HK-2 (cell line): ENCODE measurements at regions not wholly inside any gene's neighbourhood (a gene's known extent, or its start where the extent isn't known, plus 50 kb on each side); places are given as distances from the start of the nearest gene placed in this dataset.

Source experiments
- DNase-seq: peaks from one replicate; pipeline ENCODE4 v3.0.0-alpha.2; 2018; ENCODE audit not compliant: unreplicated experiment

DNA sequence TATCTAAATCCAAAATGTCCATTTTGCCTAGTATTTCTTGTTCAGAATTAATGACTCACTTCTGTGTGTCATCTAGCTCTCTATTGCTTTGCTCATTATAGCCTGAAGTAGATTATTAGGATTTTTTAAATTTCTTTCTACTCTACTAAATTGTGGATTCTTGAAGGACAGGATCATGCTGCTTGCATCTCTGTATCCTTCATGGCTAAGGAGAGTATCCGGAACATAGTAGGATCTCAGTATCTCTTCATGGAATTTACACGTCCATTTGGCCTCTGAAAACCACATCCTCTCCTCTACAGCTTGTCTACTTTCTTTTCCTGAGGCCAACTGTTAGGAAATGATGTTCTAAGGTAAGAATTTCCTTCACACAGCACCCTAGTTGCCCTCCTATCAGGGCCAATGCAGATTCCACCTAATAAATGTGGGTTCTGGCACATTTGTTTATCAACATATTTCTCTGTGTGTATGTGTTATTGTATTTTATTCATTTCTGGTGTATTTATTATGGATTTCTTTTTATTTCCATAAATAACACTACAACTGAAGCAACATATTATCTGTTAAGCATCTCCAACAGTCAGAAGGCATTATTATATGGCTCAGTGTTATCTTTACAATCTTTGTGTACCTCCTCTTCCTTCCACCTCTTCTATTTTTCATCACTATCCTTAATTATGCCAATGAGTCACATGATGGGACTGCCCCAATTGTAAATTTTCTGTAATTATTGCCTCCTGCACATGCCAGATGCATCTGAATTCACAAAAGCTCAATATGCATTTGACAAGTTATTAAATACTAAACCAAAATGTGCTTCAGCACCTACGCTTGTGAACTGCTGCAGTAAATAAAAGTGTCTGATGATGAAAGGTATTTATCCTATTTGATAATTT, 557.8 kb upstream of the TLE4 start:
- DNase-seq = no peak

GRCh38 chr9:79014929-79015699, 556.7 kb upstream of the TLE4 start:
- DNase-seq = no peak

GRCh38 chr9:79015951-79016350, 555.8 kb upstream of the TLE4 start:
- DNase-seq = no peak

GRCh38 chr9:79020276-79020675, 551.5 kb upstream of the TLE4 start:
- DNase-seq = no peak

GRCh38 chr9:79021084-79021483, 550.7 kb upstream of the TLE4 start:
- DNase-seq = no peak

DNA sequence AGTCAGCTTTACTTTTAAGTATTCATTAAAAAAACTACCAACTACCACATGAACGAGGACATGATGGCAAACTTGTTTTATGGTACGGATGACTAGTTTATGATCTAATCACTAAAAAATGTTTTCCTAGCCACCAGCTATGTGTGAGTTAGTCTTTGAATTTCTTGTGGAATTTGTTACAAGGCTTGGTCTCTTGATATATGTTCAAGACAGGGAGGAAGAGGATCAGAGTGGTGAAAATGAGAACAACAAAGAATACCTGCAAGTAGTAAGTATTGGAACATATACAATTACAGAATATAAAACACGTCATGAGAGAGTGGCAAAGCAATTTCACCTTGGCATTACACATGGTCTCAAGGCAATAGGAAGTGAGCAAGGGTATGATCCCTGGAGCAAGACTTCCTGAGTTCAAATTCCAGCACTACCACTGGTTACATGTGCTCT, 548.6 kb upstream of the TLE4 start:
- DNase-seq = peak; percentile 1

DNA sequence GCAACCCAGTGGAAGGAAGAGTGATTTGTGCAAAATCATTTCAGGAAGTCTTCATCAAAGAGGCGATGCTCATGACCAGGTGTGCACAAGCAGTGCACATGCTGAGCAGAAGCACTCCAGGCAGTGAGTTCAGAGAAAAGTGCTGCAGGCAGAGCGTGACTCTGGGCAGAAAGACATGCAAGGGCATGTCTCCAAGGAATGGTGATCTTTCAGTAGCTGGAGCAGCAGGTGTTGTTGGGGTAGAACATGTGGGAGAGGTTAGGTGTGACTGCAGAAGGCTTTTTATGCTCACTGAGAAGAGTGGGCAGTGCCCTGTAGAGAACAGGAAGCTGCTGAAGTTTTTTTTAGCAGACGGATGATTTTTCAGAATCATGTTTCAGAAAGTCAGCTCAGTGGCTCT, 545.4 kb upstream of the TLE4 start:
- DNase-seq = no peak

DNA sequence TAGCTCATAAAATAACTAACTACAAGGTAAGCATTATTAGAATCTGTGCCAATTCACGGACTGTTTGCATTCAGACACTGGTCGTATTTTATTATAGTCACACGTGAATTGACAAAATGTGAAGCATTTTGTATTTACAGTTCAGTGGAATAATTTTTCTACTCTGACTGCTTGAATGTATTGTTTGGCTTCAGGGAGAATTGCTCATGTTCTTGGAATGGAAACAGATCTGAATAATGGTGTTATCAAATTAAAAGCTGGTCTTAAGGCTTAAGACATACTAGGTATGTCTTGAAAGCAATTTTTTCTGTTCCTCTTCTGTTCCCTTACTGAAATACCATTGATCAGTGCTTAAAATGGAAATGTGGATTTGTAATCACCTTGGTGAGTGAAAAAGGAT, 543.7 kb upstream of the TLE4 start:
- no peak for DNase-seq

GRCh38 chr9:79034583-79034982, 537.2 kb upstream of the TLE4 start:
- no peak for DNase-seq

GRCh38 chr9:79037338-79037737, 534.4 kb upstream of the TLE4 start:
- DNase-seq = no peak

- DNase-seq = no peak
Measured at GRCh38 chr9:79040671-79041070, 531.1 kb upstream of the TLE4 start.

DNA sequence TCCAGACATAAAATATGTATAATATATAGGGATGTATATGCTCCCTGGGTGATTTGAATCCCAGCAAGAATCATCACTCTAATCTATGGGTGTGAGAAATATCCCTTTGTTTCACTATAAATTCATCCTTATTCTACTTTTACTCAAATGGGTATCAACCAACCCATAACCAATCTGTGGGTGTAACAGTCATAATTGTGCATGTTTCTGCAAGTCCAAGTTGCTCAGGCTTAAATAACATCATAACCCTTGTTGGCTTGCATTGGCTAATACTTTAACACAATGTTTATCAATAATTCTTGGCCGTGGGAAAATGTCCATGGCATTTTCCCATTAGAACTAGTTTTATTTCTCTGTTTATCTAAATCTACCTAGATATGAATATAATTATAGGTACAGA, 530.5 kb upstream of the TLE4 start:
- no peak for DNase-seq

DNA sequence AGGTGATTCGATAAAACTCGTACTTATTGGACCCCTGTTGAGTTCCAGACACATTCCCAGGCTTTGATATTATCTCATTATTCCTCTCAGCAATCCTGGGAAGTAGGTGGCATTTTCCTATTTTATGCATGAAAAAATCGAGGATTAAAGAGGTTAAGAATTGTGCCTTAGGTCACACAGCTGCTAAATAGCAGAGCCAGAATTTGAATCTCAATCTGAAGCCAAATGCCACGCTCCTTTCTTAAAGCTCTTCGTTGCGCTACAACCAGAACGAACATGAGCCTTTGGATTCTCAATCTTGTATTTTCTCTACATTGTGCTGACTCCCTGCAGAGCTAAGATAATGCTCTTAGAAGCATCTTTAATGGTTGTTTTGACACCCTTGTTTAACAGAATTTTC, 527.8 kb upstream of the TLE4 start:
- no peak for DNase-seq

GRCh38 chr9:79046401-79046800, 525.4 kb upstream of the TLE4 start:
- no peak for DNase-seq

DNA sequence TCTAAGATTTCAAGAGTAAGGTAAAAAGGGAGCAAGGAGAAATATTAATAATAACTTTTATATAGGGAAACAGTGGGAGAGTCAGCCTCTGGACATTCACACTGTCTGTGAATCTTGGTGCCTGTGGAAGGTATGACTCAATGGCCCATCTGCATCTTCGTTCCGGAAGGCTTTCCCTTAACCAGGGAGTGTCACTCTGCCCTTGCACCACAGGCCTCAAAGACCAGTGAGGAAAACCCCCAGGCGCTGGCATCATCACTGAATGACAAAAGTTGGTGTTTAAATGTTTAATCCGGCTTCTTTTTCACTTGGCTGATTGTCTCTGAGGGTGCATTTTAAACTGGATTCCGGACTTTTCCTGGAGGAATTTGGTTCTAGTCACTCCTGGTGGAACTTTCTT, 522.4 kb upstream of the TLE4 start:
- DNase-seq = no peak

DNA sequence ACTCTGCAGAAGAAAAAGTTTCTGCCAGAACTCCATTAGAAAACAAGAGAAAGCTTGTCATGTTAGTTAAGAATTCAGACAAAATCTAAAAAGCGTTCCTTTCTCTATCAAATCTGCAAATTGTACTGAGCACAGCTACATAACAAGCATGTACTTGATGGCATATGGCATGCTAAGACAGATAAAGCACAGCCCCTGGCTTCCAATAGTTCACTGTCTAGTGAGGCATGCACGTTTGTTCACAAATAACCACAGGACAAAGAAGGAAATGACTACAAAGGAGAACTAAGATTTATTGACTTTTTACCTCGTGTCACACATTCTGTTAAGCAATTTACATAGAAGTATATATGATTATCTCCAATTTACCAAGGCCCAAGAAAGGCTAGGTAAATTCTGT, 518.2 kb upstream of the TLE4 start:
- no peak for DNase-seq

GRCh38 chr9:79054500-79054899, 517.3 kb upstream of the TLE4 start:
- no peak for DNase-seq

DNA sequence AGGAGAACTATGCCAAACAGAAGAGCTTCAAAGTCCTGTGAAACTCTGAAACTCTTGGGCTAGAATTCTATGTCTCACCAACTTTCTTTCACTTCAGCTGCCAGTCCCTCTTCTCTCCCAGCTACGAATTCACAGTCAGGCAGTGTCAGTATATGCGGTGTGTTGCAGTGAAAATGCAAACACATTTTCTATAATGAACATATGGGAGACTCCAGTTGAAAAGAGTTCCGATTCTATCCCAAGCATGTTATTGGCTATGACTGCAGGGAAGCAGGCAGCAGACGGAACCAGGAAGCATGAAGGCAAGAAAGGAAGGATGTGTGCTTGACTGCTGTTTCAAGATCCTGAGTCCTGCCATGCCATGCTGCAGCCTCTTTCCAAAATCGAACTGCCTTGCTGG, 515.7 kb upstream of the TLE4 start:
- DNase-seq = no peak

DNA sequence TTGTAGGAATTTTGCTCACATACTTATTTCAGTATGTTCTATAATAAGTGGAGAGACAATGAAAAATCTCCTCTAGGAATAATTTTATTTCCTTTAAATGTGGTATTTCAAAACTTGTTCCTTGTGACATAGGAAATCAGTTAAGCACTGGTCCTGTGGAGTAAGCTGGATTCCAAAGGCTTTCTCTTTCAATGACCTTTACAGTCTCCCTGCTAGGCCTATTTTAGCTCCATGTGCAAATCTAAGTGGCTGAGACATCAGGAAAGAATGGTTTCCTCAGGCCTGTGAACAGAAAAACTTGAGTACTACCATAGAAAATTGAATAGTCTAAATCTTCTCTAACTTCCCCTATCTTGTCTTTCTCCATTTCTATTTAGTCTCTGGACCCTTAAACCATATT, 514.2 kb upstream of the TLE4 start:
- no peak for DNase-seq

- DNase-seq = no peak
Measured at GRCh38 chr9:79060766-79061165, 511.0 kb upstream of the TLE4 start.

- no peak for DNase-seq
Measured at GRCh38 chr9:79061752-79062616, 509.8 kb upstream of the TLE4 start.

DNA sequence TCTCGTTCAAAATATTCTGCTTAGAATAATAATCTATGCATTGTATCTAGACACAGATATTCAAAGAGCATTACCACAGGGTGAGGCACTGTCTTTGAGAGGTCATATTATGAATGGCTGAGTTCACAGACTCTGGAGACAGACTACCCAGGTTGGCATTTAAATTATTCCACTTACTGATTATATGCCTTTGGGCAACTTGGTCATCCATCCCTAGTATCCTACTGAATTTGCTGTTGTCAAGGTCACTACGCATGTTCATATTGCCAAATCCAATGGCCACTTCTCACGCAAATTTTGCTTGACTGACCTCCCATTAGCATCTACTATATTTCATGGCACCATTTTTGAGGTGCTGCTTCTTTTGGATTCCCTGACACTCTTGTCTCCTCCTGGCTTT, 498.6 kb upstream of the TLE4 start:
- no peak for DNase-seq
